SK-N-SH treated with all-trans-retinoic acid at 6 μM for 48 hours (cell line): ENCODE measurements at regions not wholly inside any gene's neighbourhood (a gene's known extent, or its start where the extent isn't known, plus 50 kb on each side); places are given as distances from the start of the nearest gene placed in this dataset.

Experiments
- ATAC-seq: fragments of 200-7000 bp; cut with Tn5 transposase; 3 replicates; pipeline ENCODE4 v1.9.1; 2020; ENCODE audit warnings: mild to moderate bottlenecking, moderate library complexity
- BACH2 ChIP-seq: fragments of 250-450 bp; sonication (Bioruptor Pico); IDR thresholded peaks from 2 replicates; pipeline ENCODE4 v1.9.0; 2021; ENCODE audit warnings: mild to moderate bottlenecking, borderline replicate concordance
- CREB5 ChIP-seq: fragments of 250-450 bp; sonication (Bioruptor Pico); IDR thresholded peaks from 2 replicates; pipeline ENCODE4 v1.5.1; 2020; ENCODE audit warnings: low read depth, mild to moderate bottlenecking, moderate library complexity
- CSDC2 ChIP-seq: fragments of 250-450 bp; sonication (Bioruptor Pico); IDR thresholded peaks from 2 replicates; pipeline ENCODE4 v1.5.0; 2020; ENCODE audit warnings: mild to moderate bottlenecking, moderate library complexity
- GLIS3 ChIP-seq: fragments of 250-450 bp; sonication (Bioruptor Pico); IDR thresholded peaks from 2 replicates; pipeline ENCODE4 v1.5.0; 2020; ENCODE audit warnings: mild to moderate bottlenecking, moderate library complexity
- ISL1 ChIP-seq: fragments of 250-450 bp; sonication (Bioruptor Pico); IDR thresholded peaks from 2 replicates; pipeline ENCODE4 v2.1.2; 2022; ENCODE audit warnings: mild to moderate bottlenecking, moderate library complexity
- PATZ1 ChIP-seq: fragments of 250-450 bp; sonication (Bioruptor Pico); IDR thresholded peaks from 2 replicates; pipeline ENCODE4 v1.8.0; 2020; ENCODE audit warnings: mild to moderate bottlenecking, moderate library complexity, borderline replicate concordance
- POU6F1 ChIP-seq: fragments of 250-450 bp; sonication (Bioruptor Pico); IDR thresholded peaks from 2 replicates; pipeline ENCODE4 v1.8.0; 2021; ENCODE audit warnings: low read depth, mild to moderate bottlenecking, moderate library complexity, borderline replicate concordance
- PPARA ChIP-seq: fragments of 250-450 bp; sonication (Bioruptor Pico); IDR thresholded peaks from 2 replicates; pipeline ENCODE4 v1.5.0; 2020; ENCODE audit warnings: mild to moderate bottlenecking, borderline replicate concordance
- RARB ChIP-seq: fragments of 250-450 bp; sonication (Bioruptor Pico); IDR thresholded peaks from 2 replicates; pipeline ENCODE4 v1.8.0; 2021; ENCODE audit warnings: mild to moderate bottlenecking, moderate library complexity
- SNAI2 ChIP-seq: fragments of 250-450 bp; sonication (Bioruptor Pico); IDR thresholded peaks from 2 replicates; pipeline ENCODE4 v1.5.0; 2020; ENCODE audit warnings: mild to moderate bottlenecking, moderate library complexity
- TCF4 ChIP-seq: fragments of 250-450 bp; sonication (Bioruptor Pico); IDR thresholded peaks from 2 replicates; pipeline ENCODE4 v1.8.0; 2021; ENCODE audit warnings: mild to moderate bottlenecking, moderate library complexity, borderline replicate concordance
- TOX ChIP-seq: fragments of 250-450 bp; sonication (Bioruptor Pico); IDR thresholded peaks from 2 replicates; pipeline ENCODE4 v1.8.0; 2021; ENCODE audit warnings: mild to moderate bottlenecking, moderate library complexity, borderline replicate concordance
- ZC3H10 ChIP-seq: fragments of 250-450 bp; sonication (Bioruptor Pico); IDR thresholded peaks from 2 replicates; pipeline ENCODE4 v1.5.1; 2021; ENCODE audit warnings: mild to moderate bottlenecking, moderate library complexity
- ZFP3 ChIP-seq: fragments of 250-450 bp; sonication (Bioruptor Pico); IDR thresholded peaks from 2 replicates; pipeline ENCODE4 v1.5.0; 2020; ENCODE audit warnings: mild to moderate bottlenecking, moderate library complexity
- ZFP30 ChIP-seq: fragments of 450-650 bp; formaldehyde crosslinking; IDR thresholded peaks from 2 replicates; pipeline ENCODE4 v1.5.0; 2022; ENCODE audit warnings: mild to moderate bottlenecking, moderate library complexity
- ZNF565 ChIP-seq: fragments of 450-650 bp; formaldehyde crosslinking; conservative IDR thresholded peaks from 2 replicates; pipeline ENCODE4 v1.5.0; 2020; ENCODE audit warnings: low read depth, mild to moderate bottlenecking, moderate library complexity
- ZNF8 ChIP-seq: fragments of 450-650 bp; formaldehyde crosslinking; IDR thresholded peaks from 2 replicates; pipeline ENCODE4 v1.5.0; 2020; ENCODE audit warnings: mild to moderate bottlenecking, moderate library complexity
- TF ChIP-seq, protein P1 (sequence below): fragments of 250-450 bp; sonication (Bioruptor Pico); IDR thresholded peaks from 2 replicates; pipeline ENCODE4 v1.5.1; 2021; ENCODE audit warnings: mild to moderate bottlenecking, moderate library complexity
- TF ChIP-seq, protein P2 (sequence below): fragments of 250-450 bp; sonication (Bioruptor Pico); IDR thresholded peaks from 2 replicates; pipeline ENCODE4 v1.5.0; 2020; ENCODE audit warnings: mild to moderate bottlenecking, moderate library complexity

DNA sequence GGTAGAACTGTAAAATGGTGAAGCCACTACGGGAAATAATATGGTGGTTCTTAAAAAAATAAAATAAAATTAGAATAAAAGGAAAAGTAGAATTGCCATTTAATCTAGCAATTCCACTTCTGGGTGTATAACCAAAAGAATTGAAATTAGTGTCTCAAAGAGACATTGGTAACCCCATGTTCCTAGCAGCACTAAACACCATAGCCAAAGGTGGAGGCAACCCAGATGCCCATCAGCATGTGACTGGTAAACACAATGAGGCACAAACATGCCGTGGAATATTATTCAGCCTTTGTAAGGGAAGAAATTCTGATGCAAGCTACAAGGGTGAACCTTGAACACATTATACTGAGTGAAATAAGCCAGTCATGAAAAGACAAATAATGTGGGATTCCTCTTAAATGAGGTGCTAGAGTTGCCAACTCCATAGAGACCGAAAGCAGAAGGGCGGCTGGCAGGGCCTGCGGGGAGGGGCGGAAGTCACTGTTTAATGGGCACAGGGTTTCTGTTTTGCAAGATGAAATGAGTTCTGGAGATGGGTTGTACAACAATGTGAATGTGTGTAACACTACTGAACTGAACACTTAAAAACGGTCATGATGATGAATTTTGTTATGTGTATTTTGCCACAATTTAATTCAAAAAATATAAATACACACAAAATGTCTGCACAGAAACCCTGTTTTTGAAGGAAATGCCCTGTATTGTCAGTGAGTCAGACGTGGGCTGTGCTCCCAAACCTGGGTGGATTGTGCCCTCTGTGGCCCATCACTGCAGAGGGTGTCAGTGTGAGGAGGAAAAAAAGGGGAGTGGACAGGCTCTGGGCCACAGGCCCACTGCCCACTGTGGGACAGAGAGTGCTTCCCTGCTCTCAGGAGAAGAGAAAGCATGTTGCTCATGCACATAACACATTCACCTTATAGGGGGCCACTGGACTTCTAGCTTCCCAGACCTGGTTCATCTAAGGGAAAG, 49.6 kb upstream of the CD93 start:
- ATAC-seq, result no peak
- TF ChIP-seq BACH2, result no peak
- no peak for TF ChIP-seq RARB (CRISPR knock-in tag)
- TF ChIP-seq ZNF565 (CRISPR knock-in tag), result no peak
- TF ChIP-seq ISL1, result no peak
- no peak for TF ChIP-seq SNAI2 (CRISPR knock-in tag)
- TF ChIP-seq, protein P1, sequence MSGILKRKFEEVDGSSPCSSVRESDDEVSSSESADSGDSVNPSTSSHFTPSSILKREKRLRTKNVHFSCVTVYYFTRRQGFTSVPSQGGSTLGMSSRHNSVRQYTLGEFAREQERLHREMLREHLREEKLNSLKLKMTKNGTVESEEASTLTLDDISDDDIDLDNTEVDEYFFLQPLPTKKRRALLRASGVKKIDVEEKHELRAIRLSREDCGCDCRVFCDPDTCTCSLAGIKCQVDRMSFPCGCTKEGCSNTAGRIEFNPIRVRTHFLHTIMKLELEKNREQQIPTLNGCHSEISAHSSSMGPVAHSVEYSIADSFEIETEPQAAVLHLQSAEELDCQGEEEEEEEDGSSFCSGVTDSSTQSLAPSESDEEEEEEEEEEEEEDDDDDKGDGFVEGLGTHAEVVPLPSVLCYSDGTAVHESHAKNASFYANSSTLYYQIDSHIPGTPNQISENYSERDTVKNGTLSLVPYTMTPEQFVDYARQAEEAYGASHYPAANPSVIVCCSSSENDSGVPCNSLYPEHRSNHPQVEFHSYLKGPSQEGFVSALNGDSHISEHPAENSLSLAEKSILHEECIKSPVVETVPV (CRISPR knock-in tag), result no peak
- TF ChIP-seq CREB5 (CRISPR knock-in tag), result no peak
- no peak for TF ChIP-seq ZNF8 (CRISPR knock-in tag)
- TF ChIP-seq POU6F1 (CRISPR knock-in tag), result no peak
- TF ChIP-seq PATZ1, result no peak
- no peak for TF ChIP-seq TCF4 (CRISPR knock-in tag)
- TF ChIP-seq PPARA (CRISPR knock-in tag), result no peak
- TF ChIP-seq ZC3H10, result no peak
- TF ChIP-seq, protein P2, sequence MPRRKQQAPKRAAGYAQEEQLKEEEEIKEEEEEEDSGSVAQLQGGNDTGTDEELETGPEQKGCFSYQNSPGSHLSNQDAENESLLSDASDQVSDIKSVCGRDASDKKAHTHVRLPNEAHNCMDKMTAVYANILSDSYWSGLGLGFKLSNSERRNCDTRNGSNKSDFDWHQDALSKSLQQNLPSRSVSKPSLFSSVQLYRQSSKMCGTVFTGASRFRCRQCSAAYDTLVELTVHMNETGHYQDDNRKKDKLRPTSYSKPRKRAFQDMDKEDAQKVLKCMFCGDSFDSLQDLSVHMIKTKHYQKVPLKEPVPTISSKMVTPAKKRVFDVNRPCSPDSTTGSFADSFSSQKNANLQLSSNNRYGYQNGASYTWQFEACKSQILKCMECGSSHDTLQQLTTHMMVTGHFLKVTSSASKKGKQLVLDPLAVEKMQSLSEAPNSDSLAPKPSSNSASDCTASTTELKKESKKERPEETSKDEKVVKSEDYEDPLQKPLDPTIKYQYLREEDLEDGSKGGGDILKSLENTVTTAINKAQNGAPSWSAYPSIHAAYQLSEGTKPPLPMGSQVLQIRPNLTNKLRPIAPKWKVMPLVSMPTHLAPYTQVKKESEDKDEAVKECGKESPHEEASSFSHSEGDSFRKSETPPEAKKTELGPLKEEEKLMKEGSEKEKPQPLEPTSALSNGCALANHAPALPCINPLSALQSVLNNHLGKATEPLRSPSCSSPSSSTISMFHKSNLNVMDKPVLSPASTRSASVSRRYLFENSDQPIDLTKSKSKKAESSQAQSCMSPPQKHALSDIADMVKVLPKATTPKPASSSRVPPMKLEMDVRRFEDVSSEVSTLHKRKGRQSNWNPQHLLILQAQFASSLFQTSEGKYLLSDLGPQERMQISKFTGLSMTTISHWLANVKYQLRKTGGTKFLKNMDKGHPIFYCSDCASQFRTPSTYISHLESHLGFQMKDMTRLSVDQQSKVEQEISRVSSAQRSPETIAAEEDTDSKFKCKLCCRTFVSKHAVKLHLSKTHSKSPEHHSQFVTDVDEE (CRISPR knock-in tag), result no peak
- TF ChIP-seq GLIS3 (CRISPR knock-in tag), result no peak
- no peak for TF ChIP-seq TOX (CRISPR knock-in tag)
- no peak for TF ChIP-seq CSDC2 (CRISPR knock-in tag)
- TF ChIP-seq ZFP30 (CRISPR knock-in tag), result no peak
- TF ChIP-seq ZFP3 (CRISPR knock-in tag), result no peak
- TF ChIP-seq, all 23 proteins: peak for 0
